ENCODE measurements at regions not wholly inside any gene's neighbourhood (a gene's known extent, or its start where the extent isn't known, plus 50 kb on each side); places are given as distances from the start of the nearest gene placed in this dataset.

- Histone ChIP-seq H3K4me1 (no peaks in the 10 kb centered on the region), H3K27me3 (no peaks in the 10 kb centered on the region), H3K36me3 (no peaks in the 10 kb centered on the region), H3K4me3 (ENCODE audit: low read depth, low read length) (no peak overlapping the region), H3K9me3 (no peaks in the 10 kb centered on the region; the same call in 1 of the 2 replicates)
- no peak for TF ChIP-seq CTCF (IDR thresholded peaks at IDR 0.05; ENCODE audit: low read depth, low read length)
- no peak for DNase-seq
These were observed 64.0 kb upstream of the SNX9 start for GRCh38 chr6:157759028-157759427.

- H3K36me3 ChIP-seq, result no peaks in the 10 kb centered on the region
- no peaks in the 10 kb centered on the region; the same call in 1 of the 2 replicates for H3K9me3 ChIP-seq
- no peaks in the 10 kb centered on the region for H3K27me3 ChIP-seq
- no peak for DNase-seq
- H3K4me3 ChIP-seq (ENCODE audit: low read depth, low read length), result no peak overlapping the region
- H3K4me1 ChIP-seq, result no peaks in the 10 kb centered on the region
- TF ChIP-seq CTCF (IDR thresholded peaks at IDR 0.05; ENCODE audit: low read depth, low read length), result no peak
These were observed 62.9 kb upstream of the SNX9 start for GRCh38 chr6:157760137-157760536.

- no peaks in the 10 kb centered on the region for H3K36me3 ChIP-seq
- no peak for TF ChIP-seq CTCF (IDR thresholded peaks at IDR 0.05; ENCODE audit: low read depth, low read length)
- no peak for DNase-seq
- H3K27me3 ChIP-seq, result no peaks in the 10 kb centered on the region
- H3K4me1 ChIP-seq, result no peaks in the 10 kb centered on the region
- H3K4me3 ChIP-seq (ENCODE audit: low read depth, low read length), result no peak overlapping the region
- no peaks in the 10 kb centered on the region; the same call in 1 of the 2 replicates for H3K9me3 ChIP-seq
These were observed 62.3 kb upstream of the SNX9 start for GRCh38 chr6:157760589-157761330.

GRCh38 chr6:157761331-157761921, 61.6 kb upstream of the SNX9 start:
- no peak for DNase-seq
- no peaks in the 10 kb centered on the region for H3K27me3 ChIP-seq

GRCh38 chr6:157761926-157762325, 61.1 kb upstream of the SNX9 start:
- no peaks in the 10 kb centered on the region; the same call in 1 of the 2 replicates for H3K9me3 ChIP-seq
- TF ChIP-seq CTCF (IDR thresholded peaks at IDR 0.05; ENCODE audit: low read depth, low read length), result no peak

More at GRCh38 chr6:157761331-157761921, 61.6 kb upstream of the SNX9 start:
- Histone ChIP-seq H3K4me3 (ENCODE audit: low read depth, low read length) (no peak overlapping the region), H3K9me3 (no peaks in the 10 kb centered on the region; the same call in 1 of the 2 replicates), H3K4me1 (no peaks in the 10 kb centered on the region), H3K36me3 (no peaks in the 10 kb centered on the region)
- TF ChIP-seq CTCF (IDR thresholded peaks at IDR 0.05; ENCODE audit: low read depth, low read length), result no peak

GRCh38 chr6:157762636-157763035, 60.4 kb upstream of the SNX9 start:
- Histone ChIP-seq H3K36me3 (no peaks in the 10 kb centered on the region), H3K4me3 (ENCODE audit: low read depth, low read length) (no peak overlapping the region), H3K4me1 (no peaks in the 10 kb centered on the region), H3K27me3 (no peaks in the 10 kb centered on the region), H3K9me3 (no peaks in the 10 kb centered on the region)
- TF ChIP-seq CTCF (IDR thresholded peaks at IDR 0.05; ENCODE audit: low read depth, low read length), result no peak; the same call in 1 of the 2 replicates
- no peak for DNase-seq

More at GRCh38 chr6:157761926-157762325, 61.1 kb upstream of the SNX9 start:
- no peaks in the 10 kb centered on the region for H3K27me3 ChIP-seq
- DNase-seq, result no peak
- no peak overlapping the region for H3K4me3 ChIP-seq (ENCODE audit: low read depth, low read length)
- H3K4me1 ChIP-seq, result no peaks in the 10 kb centered on the region
- no peaks in the 10 kb centered on the region for H3K36me3 ChIP-seq

Measured in BE2C (cell line).